Osteoblast (primary cell): ENCODE measurements at regions not wholly inside any gene's neighbourhood (a gene's known extent, or its start where the extent isn't known, plus 50 kb on each side); places are given as distances from the start of the nearest gene placed in this dataset.

ENCODE experiments used
- DNase-seq: peaks from one replicate; pipeline ENCODE4 v3.0.0; 2011; ENCODE audit warnings: low spot score, mixed read lengths; ENCODE audit not compliant: insufficient read length; ENCODE audit errors: missing footprints
- H2AFZ ChIP-seq: 2 replicates; pipeline ENCODE4 v1.6.0; 2011; ENCODE audit warnings: mild to moderate bottlenecking, low read length
- H3K27ac ChIP-seq: 2 replicates; pipeline ENCODE4 v1.5.1; 2011; ENCODE audit warnings: mild to moderate bottlenecking, low read depth, low read length, moderate library complexity
- H3K27me3 ChIP-seq: 2 replicates; pipeline ENCODE4 v1.6.0; 2012; ENCODE audit warnings: mild to moderate bottlenecking, control low read depth, inconsistent platforms, low read length, moderate library complexity; ENCODE audit not compliant: insufficient read depth
- H3K36me3 ChIP-seq: 2 replicates; pipeline ENCODE4 v1.5.1; 2011; ENCODE audit warnings: mild to moderate bottlenecking, low read length, control low read depth, moderate library complexity; ENCODE audit not compliant: insufficient read depth
- H3K4me1 ChIP-seq: 2 replicates; pipeline ENCODE4 v1.5.1; 2011; ENCODE audit warnings: mild to moderate bottlenecking, low read length, control low read depth, moderate library complexity; ENCODE audit not compliant: insufficient read depth
- H3K4me2 ChIP-seq: 2 replicates; pipeline ENCODE4 v1.6.0; 2011; ENCODE audit warnings: mild to moderate bottlenecking, low read length; ENCODE audit not compliant: insufficient read depth
- H3K4me3 ChIP-seq: fragments of 200-600 bp; sonication (generic); 3 replicates; pipeline ENCODE4 v1.5.1; 2012; ENCODE audit warnings: mild to moderate bottlenecking, low read length, inconsistent platforms; ENCODE audit not compliant: insufficient read depth
- H3K79me2 ChIP-seq: 2 replicates; pipeline ENCODE4 v1.6.0; 2012; ENCODE audit warnings: mild to moderate bottlenecking, low read length, control low read depth, inconsistent platforms; ENCODE audit not compliant: insufficient read depth
- H3K9me3 ChIP-seq: 2 replicates; pipeline ENCODE4 v1.5.1; 2011; ENCODE audit warnings: low read depth, low read length, control low read depth
- H4K20me1 ChIP-seq: 2 replicates; pipeline ENCODE4 v1.6.0; 2012; ENCODE audit warnings: mild to moderate bottlenecking, low read length, control low read depth; ENCODE audit not compliant: insufficient read depth
- TF ChIP-seq, protein P1 (sequence below): IDR thresholded peaks from 2 replicates; pipeline ENCODE4 v1.5.1; 2011; ENCODE audit warnings: mild to moderate bottlenecking, low read depth, low read length, moderate library complexity; ENCODE audit errors: extremely low read depth

DNA sequence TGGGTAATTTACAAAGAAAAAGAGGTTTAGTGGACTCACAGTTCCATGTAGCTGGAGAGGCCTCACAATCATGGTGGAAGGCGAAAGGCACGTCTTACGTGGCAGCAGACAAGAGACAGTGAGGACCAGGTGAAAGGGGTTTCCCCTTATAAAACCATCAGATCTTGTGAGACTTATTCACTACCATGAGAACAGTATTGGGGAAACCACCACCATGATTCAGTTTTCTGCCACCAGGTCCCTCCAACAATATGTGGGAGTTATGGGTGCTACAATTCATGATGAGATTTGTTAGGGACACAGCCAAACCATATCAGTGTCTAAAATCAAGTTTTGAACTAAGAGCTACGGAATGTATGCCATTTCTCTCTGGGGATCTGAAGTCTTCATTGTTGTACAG is 354.8 kb upstream of the C2CD4B start:
- Histone ChIP-seq H3K4me3 (no peak overlapping the region), H4K20me1 (no peaks in the 10 kb centered on the region), H3K27me3 (no peaks in the 10 kb centered on the region), H3K9me3 (no peaks in the 10 kb centered on the region), H3K36me3 (no peaks in the 10 kb centered on the region), H2AFZ (no peak overlapping the region), H3K27ac (no peak overlapping the region), H3K4me1 (peaks cover 7% of the 10 kb centered on the region), H3K79me2 (no peaks in the 10 kb centered on the region), H3K4me2 (no peak overlapping the region)
- TF ChIP-seq, protein P1, sequence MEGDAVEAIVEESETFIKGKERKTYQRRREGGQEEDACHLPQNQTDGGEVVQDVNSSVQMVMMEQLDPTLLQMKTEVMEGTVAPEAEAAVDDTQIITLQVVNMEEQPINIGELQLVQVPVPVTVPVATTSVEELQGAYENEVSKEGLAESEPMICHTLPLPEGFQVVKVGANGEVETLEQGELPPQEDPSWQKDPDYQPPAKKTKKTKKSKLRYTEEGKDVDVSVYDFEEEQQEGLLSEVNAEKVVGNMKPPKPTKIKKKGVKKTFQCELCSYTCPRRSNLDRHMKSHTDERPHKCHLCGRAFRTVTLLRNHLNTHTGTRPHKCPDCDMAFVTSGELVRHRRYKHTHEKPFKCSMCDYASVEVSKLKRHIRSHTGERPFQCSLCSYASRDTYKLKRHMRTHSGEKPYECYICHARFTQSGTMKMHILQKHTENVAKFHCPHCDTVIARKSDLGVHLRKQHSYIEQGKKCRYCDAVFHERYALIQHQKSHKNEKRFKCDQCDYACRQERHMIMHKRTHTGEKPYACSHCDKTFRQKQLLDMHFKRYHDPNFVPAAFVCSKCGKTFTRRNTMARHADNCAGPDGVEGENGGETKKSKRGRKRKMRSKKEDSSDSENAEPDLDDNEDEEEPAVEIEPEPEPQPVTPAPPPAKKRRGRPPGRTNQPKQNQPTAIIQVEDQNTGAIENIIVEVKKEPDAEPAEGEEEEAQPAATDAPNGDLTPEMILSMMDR = no peak
- DNase-seq = no peak

DNA sequence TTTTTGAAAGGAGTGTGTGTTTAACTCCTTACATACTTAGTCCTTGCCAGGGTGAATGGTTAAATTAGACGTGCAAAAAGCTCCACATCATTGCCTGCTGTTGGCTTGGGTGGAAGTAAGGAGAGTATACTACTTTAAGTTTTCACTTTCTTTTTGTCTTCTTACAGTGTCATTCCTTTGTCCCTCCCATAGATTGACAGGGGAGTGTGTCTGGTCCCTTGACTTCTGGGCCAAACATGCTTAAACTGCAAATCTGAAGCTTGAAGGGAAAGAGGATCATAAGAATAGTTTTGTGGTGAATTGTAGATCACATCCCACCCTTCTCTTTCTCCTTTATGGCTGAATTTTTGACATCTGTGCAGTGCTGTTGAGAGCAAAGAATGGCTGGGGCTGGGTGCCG is 355.8 kb upstream of the C2CD4B start:
- Histone ChIP-seq H3K4me1 (peaks cover 7% of the 10 kb centered on the region), H3K79me2 (no peaks in the 10 kb centered on the region)

DNA sequence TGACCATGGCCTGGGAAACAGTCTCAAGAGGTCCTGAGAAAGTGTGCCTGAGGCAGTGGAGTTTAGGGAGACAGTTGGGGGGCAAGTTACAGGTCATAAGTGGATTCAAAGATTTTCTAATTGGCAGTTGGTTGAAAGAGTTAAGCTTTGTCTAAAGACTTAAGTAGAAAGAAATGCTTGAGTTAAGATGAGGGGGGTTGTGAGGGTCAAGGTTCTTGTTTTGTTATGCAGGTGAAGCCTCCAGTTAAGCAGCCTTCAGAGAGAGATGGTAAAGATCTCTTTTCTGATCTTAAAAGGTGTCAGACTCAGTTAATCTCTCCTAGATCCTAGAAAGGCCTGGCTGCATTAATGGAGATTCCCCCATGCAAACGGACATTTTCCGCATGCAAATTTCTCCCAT is 356.3 kb upstream of the C2CD4B start:
- no peak overlapping the region for H3K4me3 ChIP-seq
- no peaks in the 10 kb centered on the region for H3K79me2 ChIP-seq
- TF ChIP-seq, protein P1 = no peak
- no peak for DNase-seq
- H3K36me3 ChIP-seq = no peaks in the 10 kb centered on the region
- no peaks in the 10 kb centered on the region for H4K20me1 ChIP-seq
- H3K27me3 ChIP-seq = no peaks in the 10 kb centered on the region
- H2AFZ ChIP-seq = no peak overlapping the region
- H3K27ac ChIP-seq = no peak overlapping the region
- H3K4me2 ChIP-seq = no peak overlapping the region
- peaks cover 7% of the 10 kb centered on the region for H3K4me1 ChIP-seq
- H3K9me3 ChIP-seq = no peaks in the 10 kb centered on the region

More for the DNA sequence above, 355.8 kb upstream of the C2CD4B start:
- Histone ChIP-seq H3K4me2 (no peak overlapping the region), H3K27me3 (no peaks in the 10 kb centered on the region), H3K27ac (no peak overlapping the region), H3K36me3 (no peaks in the 10 kb centered on the region), H4K20me1 (no peaks in the 10 kb centered on the region), H3K9me3 (no peaks in the 10 kb centered on the region), H2AFZ (no peak overlapping the region), H3K4me3 (no peak overlapping the region)
- DNase-seq = no peak
- TF ChIP-seq, protein P1 = no peak

DNA sequence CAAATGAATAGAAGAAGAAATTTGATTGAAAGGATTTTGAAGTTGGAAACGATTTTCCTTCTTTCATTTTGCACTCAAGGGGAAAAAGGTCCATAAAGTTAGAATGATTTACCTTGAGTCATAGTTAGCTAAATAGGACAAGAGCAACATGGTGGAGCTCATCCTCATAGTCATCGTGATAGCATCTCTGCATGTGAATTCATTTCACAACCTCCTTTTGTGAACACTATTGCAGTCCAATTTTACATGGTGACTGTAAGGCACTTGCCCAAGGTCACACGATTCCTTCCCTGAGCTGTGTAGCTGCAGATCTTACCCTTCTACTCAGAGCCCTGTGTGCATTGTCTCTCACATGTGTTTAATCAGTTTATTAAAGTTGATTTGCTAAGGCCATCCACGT is 359.8 kb upstream of the C2CD4B start:
- TF ChIP-seq, protein P1 = no peak
- Histone ChIP-seq H3K4me1 (peaks cover 7% of the 10 kb centered on the region), H3K27ac (no peak overlapping the region), H4K20me1 (no peaks in the 10 kb centered on the region), H3K27me3 (no peaks in the 10 kb centered on the region), H3K4me3 (no peak overlapping the region), H2AFZ (no peak overlapping the region), H3K36me3 (no peaks in the 10 kb centered on the region), H3K4me2 (no peak overlapping the region), H3K79me2 (no peaks in the 10 kb centered on the region), H3K9me3 (no peaks in the 10 kb centered on the region)
- no peak for DNase-seq
